ENCODE measurements at regions not wholly inside any gene's neighbourhood (a gene's known extent, or its start where the extent isn't known, plus 50 kb on each side); places are given as distances from the start of the nearest gene placed in this dataset.

- no peak for DNase-seq (ENCODE audit: extremely low spot score in 2 of 2)
- TF ChIP-seq, protein P1, sequence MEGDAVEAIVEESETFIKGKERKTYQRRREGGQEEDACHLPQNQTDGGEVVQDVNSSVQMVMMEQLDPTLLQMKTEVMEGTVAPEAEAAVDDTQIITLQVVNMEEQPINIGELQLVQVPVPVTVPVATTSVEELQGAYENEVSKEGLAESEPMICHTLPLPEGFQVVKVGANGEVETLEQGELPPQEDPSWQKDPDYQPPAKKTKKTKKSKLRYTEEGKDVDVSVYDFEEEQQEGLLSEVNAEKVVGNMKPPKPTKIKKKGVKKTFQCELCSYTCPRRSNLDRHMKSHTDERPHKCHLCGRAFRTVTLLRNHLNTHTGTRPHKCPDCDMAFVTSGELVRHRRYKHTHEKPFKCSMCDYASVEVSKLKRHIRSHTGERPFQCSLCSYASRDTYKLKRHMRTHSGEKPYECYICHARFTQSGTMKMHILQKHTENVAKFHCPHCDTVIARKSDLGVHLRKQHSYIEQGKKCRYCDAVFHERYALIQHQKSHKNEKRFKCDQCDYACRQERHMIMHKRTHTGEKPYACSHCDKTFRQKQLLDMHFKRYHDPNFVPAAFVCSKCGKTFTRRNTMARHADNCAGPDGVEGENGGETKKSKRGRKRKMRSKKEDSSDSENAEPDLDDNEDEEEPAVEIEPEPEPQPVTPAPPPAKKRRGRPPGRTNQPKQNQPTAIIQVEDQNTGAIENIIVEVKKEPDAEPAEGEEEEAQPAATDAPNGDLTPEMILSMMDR (IDR thresholded peaks at IDR 0.05): no peak
- TF ChIP-seq POLR2AphosphoS5 (IDR thresholded peaks at IDR 0.05; ENCODE audit: insufficient read depth in 1 of 2, low read depth in 1 of 2) (no peak), POLR2A (IDR thresholded peaks at IDR 0.05) (no peak)
- Histone ChIP-seq H3K27ac (no peak overlapping the region), H3K4me1 (peaks cover 6% of the 10 kb centered on the region), H3K9me3 (no peaks in the 10 kb centered on the region), H3K27me3 (no peaks in the 10 kb centered on the region), H3K36me3 (no peaks in the 10 kb centered on the region), H3K4me3 (no peak overlapping the region)
- intact Hi-C loops (cut with DNase I): no loop called here
Measured at GRCh38 chr6:10144772-10145171, 270.1 kb downstream of the TFAP2A start.

DNA sequence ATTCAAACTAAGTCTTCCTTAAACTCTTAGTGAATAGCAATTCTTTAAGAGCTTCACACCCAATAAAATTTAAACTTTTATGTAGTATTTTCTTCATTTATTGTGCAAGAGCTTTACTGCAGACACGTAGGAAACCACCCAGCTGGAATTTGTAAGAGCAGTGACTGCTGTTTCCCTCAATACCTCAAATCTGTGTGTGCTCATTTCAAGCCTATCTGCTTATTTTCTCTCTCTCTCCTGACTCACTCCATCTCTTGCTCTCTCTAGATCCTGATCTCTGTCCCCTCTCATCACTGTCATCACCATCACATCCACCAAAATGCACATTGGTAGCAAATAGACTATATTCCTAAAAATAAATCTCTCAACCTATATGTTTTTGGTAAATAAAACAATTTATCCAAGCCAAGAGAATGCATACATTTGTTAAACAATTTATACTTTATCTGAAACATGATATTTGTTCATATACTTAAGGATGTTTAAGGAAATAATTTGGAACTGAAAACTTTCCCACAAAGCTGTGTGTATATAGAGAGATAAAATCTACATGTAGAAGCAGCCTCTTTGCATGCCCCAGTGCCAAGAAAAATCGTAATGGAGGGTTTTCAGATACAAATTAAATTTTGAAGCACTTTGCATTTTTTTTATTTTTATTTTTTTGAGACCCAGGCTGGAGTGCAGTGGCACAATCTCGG lies 273.0 kb downstream of the TFAP2A start:
- Histone ChIP-seq H3K4me1 (no peaks in the 10 kb centered on the region), H3K36me3 (no peaks in the 10 kb centered on the region), H3K27ac (no peak overlapping the region), H3K9me3 (no peaks in the 10 kb centered on the region), H3K27me3 (no peaks in the 10 kb centered on the region), H3K4me3 (no peak overlapping the region)
- TF ChIP-seq POLR2AphosphoS5 (IDR thresholded peaks at IDR 0.05; ENCODE audit: insufficient read depth in 1 of 2, low read depth in 1 of 2) (no peak), POLR2A (IDR thresholded peaks at IDR 0.05) (no peak)
- TF ChIP-seq, protein P1 (IDR thresholded peaks at IDR 0.05): no peak
- intact Hi-C loops (cut with DNase I): no loop called here
- DNase-seq (ENCODE audit: extremely low spot score in 2 of 2): no peak

- no peak overlapping the region for H3K27ac ChIP-seq
- intact Hi-C loops (cut with DNase I): no loop called here
- H3K36me3 ChIP-seq: no peaks in the 10 kb centered on the region
- no peaks in the 10 kb centered on the region for H3K9me3 ChIP-seq
- no peaks in the 10 kb centered on the region for H3K4me1 ChIP-seq
- TF ChIP-seq POLR2A (IDR thresholded peaks at IDR 0.05) (no peak), POLR2AphosphoS5 (IDR thresholded peaks at IDR 0.05; ENCODE audit: insufficient read depth in 1 of 2, low read depth in 1 of 2) (no peak)
- TF ChIP-seq, protein P1 (IDR thresholded peaks at IDR 0.05): no peak
- no peaks in the 10 kb centered on the region for H3K27me3 ChIP-seq
- DNase-seq (ENCODE audit: extremely low spot score in 2 of 2): no peak
- no peak overlapping the region for H3K4me3 ChIP-seq
Measured at GRCh38 chr6:10140824-10141223, 274.1 kb downstream of the TFAP2A start.

- no peak for TF ChIP-seq POLR2AphosphoS5 (IDR thresholded peaks at IDR 0.05; ENCODE audit: insufficient read depth in 1 of 2, low read depth in 1 of 2)
- TF ChIP-seq POLR2A (IDR thresholded peaks at IDR 0.05): no peak
- Histone ChIP-seq H3K36me3 (no peaks in the 10 kb centered on the region), H3K9me3 (no peaks in the 10 kb centered on the region), H3K4me1 (no peaks in the 10 kb centered on the region), H3K27ac (no peak overlapping the region), H3K27me3 (no peaks in the 10 kb centered on the region), H3K4me3 (no peak overlapping the region)
- intact Hi-C loops (cut with DNase I): no loop called here
- no peak for DNase-seq (ENCODE audit: extremely low spot score in 2 of 2)
Measured at GRCh38 chr6:10140136-10140535, 274.7 kb downstream of the TFAP2A start.

- Histone ChIP-seq H3K9me3 (no peaks in the 10 kb centered on the region), H3K27me3 (no peaks in the 10 kb centered on the region), H3K36me3 (no peaks in the 10 kb centered on the region), H3K4me1 (no peaks in the 10 kb centered on the region), H3K4me3 (no peak overlapping the region), H3K27ac (no peak overlapping the region)
- no peak for TF ChIP-seq POLR2A (IDR thresholded peaks at IDR 0.05)
- TF ChIP-seq POLR2AphosphoS5 (IDR thresholded peaks at IDR 0.05; ENCODE audit: insufficient read depth in 1 of 2, low read depth in 1 of 2): no peak
- TF ChIP-seq, protein P1 (IDR thresholded peaks at IDR 0.05): no peak
- intact Hi-C loops (cut with DNase I): no loop called here
- DNase-seq (ENCODE audit: extremely low spot score in 2 of 2): no peak
Measured at GRCh38 chr6:10138917-10139316, 276.0 kb downstream of the TFAP2A start.

All from vagina (tissue), 2 donors.